T-cell (primary cell): ENCODE measurements at regions not wholly inside any gene's neighbourhood (a gene's known extent, or its start where the extent isn't known, plus 50 kb on each side); places are given as distances from the start of the nearest gene placed in this dataset.

ENCODE experiments used
- ATAC-seq, 4 experiments: fragments of 200-7000 bp in 3 of 4; fragments of 150-1000 bp in 1 of 4; cut with Tn5 transposase; replicated peaks in 1 of 4; 1 replicate in 3 of 4; 2 replicates in 1 of 4; pipeline ENCODE4 v1.10.0; 2021; ENCODE audit warnings: moderate library complexity in 3 of 4, mild to moderate bottlenecking in 2 of 4, moderate number of reproducible peaks in 1 of 4
- CTCF ChIA-PET, 2 donors: fragments of 300-600 bp; sonication (Branson Sonifier 250); formaldehyde crosslinking; loops; one replicate each; lab custom pipeline; 2022; ENCODE audit warnings: antibody characterized with exemption in 2 of 2; lab: Charles Lee
- POLR2A ChIA-PET, 2 donors: fragments of 300-600 bp; sonication (Branson Sonifier 250); formaldehyde crosslinking; loops; one replicate each; lab custom pipeline; 2022; ENCODE audit warnings: antibody characterized with exemption in 2 of 2; lab: Charles Lee
- DNase-seq, 35 experiments: peaks; one replicate each; pipeline versions ENCODE4 v3.0.0 to v3.0.0-alpha.2; 2013 to 2023
- H3K27ac ChIP-seq: one replicate; pipeline ENCODE4 v1.5.1; 2013; ENCODE audit warnings: low read length
- H3K27me3 ChIP-seq, 2 experiments: replicated peaks in 1 of 2; 1 replicate in 1 of 2; 2 replicates in 1 of 2; pipeline versions ENCODE4 v1.6.1 to v1.7.0; 2013; ENCODE audit warnings: low read length in 1 of 2, mixed read lengths in 1 of 2; ENCODE audit not compliant: control insufficient read depth in 2 of 2, insufficient read depth in 2 of 2; ENCODE audit errors: extremely low read depth in 1 of 2
- H3K36me3 ChIP-seq, 2 donors: 1 replicate in 1 of 2; 2 replicates in 1 of 2; pipeline versions ENCODE4 v1.6.1 to v1.7.0; 2013; ENCODE audit warnings: low read length in 1 of 2; ENCODE audit not compliant: control insufficient read depth in 2 of 2, insufficient read depth in 1 of 2; ENCODE audit errors: extremely low read depth in 1 of 2
- H3K4me1 ChIP-seq, 2 experiments: 1 replicate in 1 of 2; 2 replicates in 1 of 2; pipeline versions ENCODE4 v1.6.1 to v1.7.0; 2013; ENCODE audit warnings: low read length in 2 of 2, mixed read lengths in 1 of 2; ENCODE audit not compliant: insufficient read depth in 2 of 2, control insufficient read depth in 1 of 2; ENCODE audit errors: extremely low read depth in 1 of 2
- H3K4me3 ChIP-seq, 2 donors: 1 replicate in 1 of 2; 2 replicates in 1 of 2; pipeline versions ENCODE4 v1.5.1 to v1.7.0; 2013; ENCODE audit warnings: mild to moderate bottlenecking in 2 of 2, low read length in 1 of 2, moderate library complexity in 1 of 2; ENCODE audit not compliant: control insufficient read depth in 1 of 2; ENCODE audit errors: extremely low read depth in 1 of 2
- H3K9me3 ChIP-seq: 2 replicates; pipeline ENCODE4 v1.7.0; 2013
- H3K27ac Mint-ChIP-seq, 2 donors: one replicate each; pipeline ENCODE4 v1.8.0; 2020 to 2021; ENCODE audit warnings: mild to moderate bottlenecking in 2 of 2, mixed read lengths in 2 of 2
- H3K27me3 Mint-ChIP-seq, 2 donors: one replicate each; pipeline ENCODE4 v1.8.0; 2021 to 2022; ENCODE audit warnings: mixed read lengths in 2 of 2
- H3K36me3 Mint-ChIP-seq: one replicate; pipeline ENCODE4 v1.8.0; 2021; ENCODE audit warnings: mixed read lengths
- H3K4me1 Mint-ChIP-seq, 3 donors: one replicate each; pipeline ENCODE4 v1.8.0; 2020 to 2022; ENCODE audit warnings: mixed read lengths in 3 of 3, mild to moderate bottlenecking in 1 of 3
- H3K4me3 Mint-ChIP-seq, 3 donors: one replicate each; pipeline ENCODE4 v1.8.0; 2020 to 2022; ENCODE audit warnings: mild to moderate bottlenecking in 3 of 3, mixed read lengths in 3 of 3, moderate library complexity in 3 of 3
- H3K9me3 Mint-ChIP-seq, 3 donors: one replicate each; pipeline ENCODE4 v1.8.0; 2020 to 2022; ENCODE audit warnings: mixed read lengths in 3 of 3
- WGBS: methylation state at CpG from one replicate; pipeline ENCODE4 v1.1.5; 2013; ENCODE audit warnings: missing lambda C conversion rate; ENCODE audit not compliant: insufficient coverage; 5-methylcytosine and 5-hydroxymethylcytosine counted together

DNA sequence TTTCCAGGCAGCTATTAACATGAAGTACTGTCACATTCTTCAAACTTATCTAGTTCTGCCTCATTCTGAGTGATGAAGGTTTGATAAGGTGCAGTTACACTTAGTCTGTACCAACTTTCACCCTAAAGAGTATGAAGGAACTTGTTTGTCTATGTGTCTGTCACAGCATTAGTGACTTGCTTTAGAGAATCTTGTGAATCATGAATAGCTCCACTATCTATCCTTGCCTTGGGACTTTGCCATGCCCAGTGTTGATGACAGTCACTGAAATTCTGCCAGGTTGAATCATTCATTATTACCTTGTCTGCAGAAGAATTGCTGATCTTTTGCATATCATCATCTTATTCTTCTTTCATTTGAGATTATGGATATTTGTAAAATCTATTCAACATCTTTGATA is 50.9 kb upstream of the A1CF start:
- no peaks in the 10 kb centered on the region for H3K9me3 Mint-ChIP-seq
- H3K4me1 ChIP-seq: no peaks in the 10 kb centered on the region
- H3K4me1 Mint-ChIP-seq: no peaks in the 10 kb centered on the region
- POLR2A ChIA-PET: no interaction called here
- no peak overlapping the region for H3K27ac Mint-ChIP-seq
- H3K9me3 ChIP-seq: no peaks in the 10 kb centered on the region
- H3K36me3 Mint-ChIP-seq: no peaks in the 10 kb centered on the region
- DNase-seq: no peak
- CTCF ChIA-PET: interaction anchor here in 1 of 2 donors (0.6 kb wide), 1 partner anchor 1282 kb away, joined by 6 read pairs; no protein-coding TSS in a partner anchor
- no peak for ATAC-seq
- H3K36me3 ChIP-seq: no peaks in the 10 kb centered on the region
- H3K4me3 ChIP-seq: no peak overlapping the region
- H3K4me3 Mint-ChIP-seq: no peak overlapping the region
- peaks cover 11 to 15% of the 10 kb centered on the region in 2 donors for H3K27me3 Mint-ChIP-seq
- H3K27me3 ChIP-seq: peaks cover 0 to 2% of the 10 kb centered on the region in 2 experiments
- no peak overlapping the region for H3K27ac ChIP-seq

DNA sequence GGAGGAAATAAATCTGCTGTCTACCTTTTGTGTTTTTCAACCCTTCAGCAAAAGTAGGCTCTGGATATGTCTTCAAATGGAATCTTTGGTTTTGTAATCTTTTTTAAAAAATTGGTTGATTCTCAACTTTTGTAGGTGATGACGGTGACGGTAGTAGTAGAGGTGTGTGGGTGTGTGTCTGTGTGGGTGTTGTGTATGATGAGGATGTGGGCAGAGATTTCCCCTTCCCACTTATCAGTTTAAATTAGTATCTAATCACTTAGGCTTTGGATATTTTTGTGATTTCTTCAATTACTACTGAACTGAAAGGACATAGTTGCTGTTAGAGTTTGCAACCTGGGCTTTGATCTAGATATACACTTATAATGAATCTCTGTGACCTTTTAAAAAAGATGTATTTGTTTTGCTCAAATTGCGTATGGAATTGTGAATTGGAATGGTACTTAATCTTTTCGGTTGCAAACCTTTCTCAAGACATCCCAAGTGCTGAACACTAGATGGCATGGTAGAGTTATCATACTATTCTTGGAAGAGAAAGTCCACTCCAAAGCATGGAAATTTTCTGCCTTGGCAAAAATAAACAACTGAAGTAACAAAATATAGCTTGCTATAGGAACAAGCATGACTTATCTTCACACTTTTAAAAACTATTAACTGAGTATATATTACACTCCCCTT is 51.9 kb upstream of the A1CF start:
- ATAC-seq: no peak
- Mint-ChIP-seq H3K4me3 (no peak overlapping the region), H3K27me3 (peaks cover 11 to 15% of the 10 kb centered on the region in 2 donors), H3K4me1 (no peaks in the 10 kb centered on the region), H3K36me3 (no peaks in the 10 kb centered on the region), H3K27ac (no peak overlapping the region), H3K9me3 (no peaks in the 10 kb centered on the region)
- H3K9me3 ChIP-seq: no peaks in the 10 kb centered on the region
- DNase-seq: no peak
- no peaks in the 10 kb centered on the region for H3K27me3 ChIP-seq
- ChIA-PET CTCF (no interaction called here), POLR2A (no interaction called here)
- no peak overlapping the region for H3K4me3 ChIP-seq
- H3K36me3 ChIP-seq: no peaks in the 10 kb centered on the region
- no peak overlapping the region for H3K27ac ChIP-seq
- no CpG with 5 or more reads among the region's 4 CpGs for WGBS
- no peaks in the 10 kb centered on the region for H3K4me1 ChIP-seq

DNA sequence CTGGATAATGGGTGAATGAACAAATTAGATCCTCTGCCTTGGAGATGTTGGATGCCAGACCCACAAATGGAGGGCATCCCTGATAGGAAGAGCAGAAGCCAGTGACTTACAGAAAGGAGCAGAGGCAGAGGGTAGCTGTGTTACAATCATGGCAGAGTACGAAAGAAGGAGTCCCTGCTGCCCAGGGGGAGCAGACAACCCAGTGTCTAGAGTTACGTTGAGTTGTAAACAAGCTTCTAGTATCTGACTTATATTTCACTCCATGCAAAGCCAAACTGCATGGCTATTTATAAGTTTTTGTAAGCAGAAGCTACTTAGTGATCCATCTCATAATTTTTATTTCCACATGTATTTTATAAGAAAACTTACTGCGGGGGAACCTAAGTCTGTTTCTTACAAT is 56.2 kb upstream of the A1CF start:
- H3K36me3 ChIP-seq: no peaks in the 10 kb centered on the region
- Mint-ChIP-seq H3K9me3 (no peaks in the 10 kb centered on the region), H3K36me3 (no peaks in the 10 kb centered on the region), H3K4me3 (no peak overlapping the region), H3K27ac (no peak overlapping the region), H3K27me3 (peaks cover 5 to 9% of the 10 kb centered on the region in 2 donors), H3K4me1 (no peaks in the 10 kb centered on the region)
- no peaks in the 10 kb centered on the region for H3K4me1 ChIP-seq
- WGBS: 71% methylated on average over 1 of the region's 3 CpGs
- ATAC-seq (no peak), DNase-seq (no peak)
- ChIA-PET CTCF (no interaction called here), POLR2A (no interaction called here)
- no peak overlapping the region for H3K4me3 ChIP-seq
- no peak overlapping the region for H3K27ac ChIP-seq
- H3K9me3 ChIP-seq: no peaks in the 10 kb centered on the region
- no peaks in the 10 kb centered on the region for H3K27me3 ChIP-seq

DNA sequence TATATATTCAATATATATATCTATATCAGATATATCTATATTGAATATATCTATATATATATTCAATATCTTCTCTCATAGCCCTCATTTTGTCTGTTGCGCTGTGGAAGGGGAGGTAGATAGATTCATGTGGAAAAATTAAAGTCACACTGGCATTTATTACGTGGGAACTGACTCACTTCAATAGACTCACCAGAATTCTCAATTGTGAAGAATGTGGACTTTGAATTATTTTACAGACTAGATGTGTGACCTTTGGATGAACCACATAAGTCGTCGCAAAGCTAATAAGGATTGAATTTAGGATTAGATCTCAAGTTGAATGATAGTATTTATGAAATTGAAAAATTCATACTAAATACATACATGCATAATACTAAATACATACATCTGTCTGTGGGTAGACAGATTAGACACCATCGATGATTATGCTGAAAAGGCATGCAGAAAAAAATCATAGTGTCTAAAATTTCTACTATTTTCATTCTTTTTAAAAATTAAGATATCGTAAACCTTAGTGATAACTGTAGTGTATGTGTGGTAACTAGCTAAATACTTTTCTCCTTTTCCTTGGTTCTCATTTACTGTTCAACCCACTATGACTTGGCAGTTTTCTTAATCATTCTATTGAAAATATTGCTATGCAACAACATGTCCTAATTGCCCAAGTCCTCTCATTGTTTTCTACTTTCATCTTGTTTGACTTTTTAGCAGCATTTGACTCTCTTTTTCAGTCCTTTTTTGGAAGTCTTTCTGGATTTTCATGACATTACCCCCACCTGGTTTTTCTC is 61.8 kb upstream of the A1CF start:
- ChIA-PET CTCF (no interaction called here), POLR2A (no interaction called here)
- DNase-seq (no peak), ATAC-seq (no peak)
- WGBS: no CpG with 5 or more reads among the region's 6 CpGs
- H3K36me3 ChIP-seq: no peaks in the 10 kb centered on the region
- Mint-ChIP-seq H3K36me3 (no peaks in the 10 kb centered on the region), H3K27ac (no peak overlapping the region), H3K27me3 (peaks cover 5 to 6% of the 10 kb centered on the region in 2 donors), H3K4me3 (no peak overlapping the region), H3K9me3 (no peaks in the 10 kb centered on the region), H3K4me1 (no peaks in the 10 kb centered on the region)
- H3K27me3 ChIP-seq: no peaks in the 10 kb centered on the region
- no peaks in the 10 kb centered on the region for H3K9me3 ChIP-seq
- no peaks in the 10 kb centered on the region for H3K4me1 ChIP-seq
- H3K4me3 ChIP-seq: no peak overlapping the region
- no peak overlapping the region for H3K27ac ChIP-seq

DNA sequence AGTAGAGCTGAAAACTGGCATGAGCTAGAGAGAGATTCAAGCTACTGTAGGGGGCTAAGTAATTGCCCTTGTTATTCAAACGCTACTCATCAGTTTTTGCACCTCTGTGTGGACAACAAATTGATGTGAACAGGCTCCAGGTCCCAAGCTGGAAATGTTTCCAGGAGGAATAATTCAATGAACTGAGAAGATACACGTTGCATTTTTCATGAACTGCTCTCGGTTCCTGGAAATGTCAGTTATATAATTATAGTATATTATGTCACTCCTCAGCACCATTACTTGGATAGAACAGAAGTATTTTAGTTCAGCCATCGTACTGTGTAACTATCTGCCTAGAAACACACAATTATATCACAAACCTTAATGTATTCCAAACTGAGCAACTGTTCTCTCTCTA is 65.9 kb upstream of the A1CF start:
- Histone ChIP-seq H3K9me3 (no peaks in the 10 kb centered on the region), H3K4me1 (no peaks in the 10 kb centered on the region), H3K27ac (no peak overlapping the region), H3K27me3 (no peaks in the 10 kb centered on the region), H3K4me3 (no peak overlapping the region), H3K36me3 (no peaks in the 10 kb centered on the region)
- Mint-ChIP-seq H3K4me3 (no peak overlapping the region), H3K4me1 (no peaks in the 10 kb centered on the region), H3K36me3 (no peaks in the 10 kb centered on the region), H3K27ac (no peak overlapping the region), H3K9me3 (no peaks in the 10 kb centered on the region), H3K27me3 (peaks cover 5 to 8% of the 10 kb centered on the region in 2 donors)
- POLR2A ChIA-PET: no interaction called here
- 35% methylated on average over 2 of the region's 4 CpGs for WGBS
- ATAC-seq: no peak
- no peak for DNase-seq
- CTCF ChIA-PET: no interaction called here

DNA sequence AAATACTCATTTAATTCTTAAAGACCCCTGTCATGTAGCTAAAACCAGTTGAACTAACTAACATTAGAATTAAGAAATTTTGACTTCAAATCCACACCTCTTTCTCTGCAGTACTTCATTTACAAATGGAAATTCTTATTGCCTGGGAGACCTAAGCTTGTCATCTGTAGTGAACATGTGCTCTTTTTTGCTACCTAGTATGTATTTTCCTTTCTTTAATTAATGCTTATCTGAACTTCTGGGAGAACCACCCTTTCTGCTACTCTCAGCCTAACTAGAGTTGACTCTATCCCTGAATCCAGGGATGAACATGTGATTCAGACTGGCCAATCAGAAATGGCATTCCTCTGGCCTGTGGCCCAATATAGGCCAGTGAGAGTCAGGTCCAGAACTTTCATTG is 75.9 kb upstream of the A1CF start:
- Histone ChIP-seq H3K9me3 (no peaks in the 10 kb centered on the region), H3K27ac (no peak overlapping the region), H3K36me3 (no peaks in the 10 kb centered on the region), H3K4me1 (no peaks in the 10 kb centered on the region), H3K27me3 (no peaks in the 10 kb centered on the region), H3K4me3 (no peak overlapping the region)
- Mint-ChIP-seq H3K4me1 (no peaks in the 10 kb centered on the region), H3K4me3 (no peak overlapping the region), H3K27ac (no peak overlapping the region), H3K36me3 (no peaks in the 10 kb centered on the region), H3K9me3 (no peaks in the 10 kb centered on the region), H3K27me3 (no peaks in the 10 kb centered on the region)
- ChIA-PET POLR2A (no interaction called here), CTCF (no interaction called here)
- ATAC-seq (no peak), DNase-seq (no peak)
